T-helper 1 cell treated with Interleukin-12 subunit alpha and Interleukin-12 subunit beta and Interleukin-4 antibody, amounts not matched to agents 30 μg/mL and 1 μg/mL, for 36 hours (primary cell): ENCODE measurements at regions not wholly inside any gene's neighbourhood (a gene's known extent, or its start where the extent isn't known, plus 50 kb on each side); places are given as distances from the start of the nearest gene placed in this dataset.

ENCODE experiments used
- H3K27ac Mint-ChIP-seq: one replicate; pipeline ENCODE4 v1.8.0; 2021; ENCODE audit warnings: mild to moderate bottlenecking, mixed read lengths
- H3K27me3 Mint-ChIP-seq: one replicate; pipeline ENCODE4 v1.8.0; 2021; ENCODE audit warnings: low read depth, mixed read lengths
- H3K36me3 Mint-ChIP-seq: one replicate; pipeline ENCODE4 v1.8.0; 2021; ENCODE audit warnings: low read depth, mixed read lengths
- H3K4me1 Mint-ChIP-seq: one replicate; pipeline ENCODE4 v1.8.0; 2021; ENCODE audit warnings: low read depth, mixed read lengths
- H3K4me3 Mint-ChIP-seq: one replicate; pipeline ENCODE4 v1.8.0; 2021; ENCODE audit warnings: mild to moderate bottlenecking, moderate library complexity, mixed read lengths
- H3K9me3 Mint-ChIP-seq: one replicate; pipeline ENCODE4 v1.8.0; 2021; ENCODE audit warnings: mixed read lengths

DNA sequence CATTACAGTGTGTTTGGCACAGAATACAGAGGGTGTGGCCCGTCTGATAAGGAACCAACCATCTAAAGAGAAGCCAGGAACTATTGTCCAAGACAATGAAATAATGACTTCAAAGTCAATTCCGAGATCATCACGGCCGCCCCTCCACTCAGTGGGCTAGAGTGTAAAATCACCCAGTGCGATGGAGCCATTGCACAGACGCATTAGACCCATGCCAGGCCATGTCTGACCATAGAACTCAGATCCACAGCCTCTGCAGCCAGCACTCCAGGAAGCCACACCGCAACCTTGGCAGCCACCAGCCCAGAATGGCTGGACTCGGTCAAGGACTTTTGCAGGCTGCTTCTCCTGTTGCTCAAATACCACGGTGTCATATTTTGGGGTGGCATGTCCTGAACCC is 835.7 kb downstream of the DCDC2C start:
- Mint-ChIP-seq H3K27me3 (no peaks in the 10 kb centered on the region), H3K4me1 (no peaks in the 10 kb centered on the region), H3K36me3 (no peaks in the 10 kb centered on the region), H3K27ac (no peak overlapping the region), H3K9me3 (no peaks in the 10 kb centered on the region), H3K4me3 (no peak overlapping the region)

DNA sequence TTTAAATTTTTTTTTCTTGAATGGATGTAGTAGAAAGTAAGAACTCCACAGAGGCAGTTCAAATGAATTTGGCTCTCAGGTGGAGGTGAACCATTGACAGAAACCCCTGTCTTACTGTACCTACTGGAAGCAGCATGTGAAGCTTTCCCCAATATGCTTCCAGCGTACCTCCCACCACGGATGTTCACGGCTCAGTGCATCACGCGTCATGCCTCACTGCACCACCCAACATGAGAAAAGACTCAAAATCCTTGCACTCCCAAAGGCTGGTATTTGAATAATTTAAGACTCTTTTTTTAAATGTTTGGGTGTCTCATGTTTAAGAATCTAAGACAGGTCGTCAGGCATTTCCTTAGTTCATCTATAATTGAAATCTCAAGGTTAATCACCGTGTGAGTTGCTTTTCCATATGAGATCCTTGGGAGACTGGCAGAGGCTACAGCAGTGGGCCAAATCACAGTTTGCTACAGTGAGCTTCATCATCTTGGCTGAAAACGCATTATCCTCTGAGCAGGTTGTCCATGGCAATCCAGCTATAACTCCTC is 846.4 kb downstream of the DCDC2C start:
- no peaks in the 10 kb centered on the region for H3K36me3 Mint-ChIP-seq
- peaks cover 12% of the 10 kb centered on the region for H3K9me3 Mint-ChIP-seq
- no peak overlapping the region for H3K27ac Mint-ChIP-seq
- H3K4me1 Mint-ChIP-seq = no peaks in the 10 kb centered on the region
- H3K4me3 Mint-ChIP-seq = no peak overlapping the region
- H3K27me3 Mint-ChIP-seq = no peaks in the 10 kb centered on the region

GRCh38 chr2:4551691-4552474 is 848.5 kb downstream of the DCDC2C start:
- peaks cover 12% of the 10 kb centered on the region for H3K9me3 Mint-ChIP-seq
- no peaks in the 10 kb centered on the region for H3K4me1 Mint-ChIP-seq
- no peaks in the 10 kb centered on the region for H3K36me3 Mint-ChIP-seq
- H3K27ac Mint-ChIP-seq = no peak overlapping the region
- H3K4me3 Mint-ChIP-seq = no peak overlapping the region
- H3K27me3 Mint-ChIP-seq = no peaks in the 10 kb centered on the region

GRCh38 chr2:4553241-4553640 is 849.9 kb downstream of the DCDC2C start:
- Mint-ChIP-seq H3K27me3 (no peaks in the 10 kb centered on the region), H3K36me3 (no peaks in the 10 kb centered on the region), H3K9me3 (peaks cover 9% of the 10 kb centered on the region), H3K4me1 (no peaks in the 10 kb centered on the region), H3K4me3 (no peak overlapping the region), H3K27ac (no peak overlapping the region)

DNA sequence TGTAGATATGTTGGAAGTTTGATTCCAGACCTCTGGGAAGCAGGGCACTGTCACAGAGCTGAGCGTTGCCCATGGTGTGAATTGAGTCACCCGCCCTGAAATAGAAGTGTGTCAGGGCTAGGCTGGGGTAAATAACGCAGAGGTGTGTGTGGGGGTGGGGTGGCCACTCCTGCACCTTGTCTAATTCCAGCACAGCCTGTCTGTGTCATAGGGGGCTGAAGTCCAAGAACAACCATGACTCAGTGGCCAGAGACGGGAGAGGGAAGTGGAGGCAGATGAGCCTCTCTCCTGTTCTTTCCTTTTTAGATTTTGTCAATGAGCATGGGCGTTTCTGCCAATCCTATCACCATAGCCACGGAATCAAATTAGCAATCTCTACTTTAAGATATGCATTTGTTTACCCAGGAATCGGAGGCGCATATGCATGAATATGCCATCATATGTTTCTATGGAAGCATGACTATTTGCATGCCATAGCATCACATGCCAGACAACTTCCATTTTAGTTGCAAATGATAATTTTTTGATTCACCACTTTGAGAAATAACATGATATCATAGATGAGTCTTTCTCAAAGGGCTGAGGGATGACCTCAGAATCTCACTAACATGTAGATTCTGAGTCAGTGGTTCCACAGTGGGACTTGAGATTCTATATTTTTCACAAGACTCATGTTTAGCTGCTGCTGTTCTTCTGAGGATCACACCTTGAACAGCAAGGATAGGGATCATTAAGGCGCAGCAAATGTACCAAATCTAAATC is 852.9 kb downstream of the DCDC2C start:
- Mint-ChIP-seq H3K27me3 (no peaks in the 10 kb centered on the region), H3K4me3 (no peak overlapping the region), H3K9me3 (peaks cover 10% of the 10 kb centered on the region), H3K4me1 (no peaks in the 10 kb centered on the region), H3K36me3 (no peaks in the 10 kb centered on the region), H3K27ac (no peak overlapping the region)

- Mint-ChIP-seq H3K36me3 (no peaks in the 10 kb centered on the region), H3K4me1 (no peaks in the 10 kb centered on the region), H3K9me3 (peaks cover 14% of the 10 kb centered on the region), H3K27me3 (no peaks in the 10 kb centered on the region), H3K27ac (no peak overlapping the region), H3K4me3 (no peak overlapping the region)
Measured at GRCh38 chr2:4561196-4561595, 857.8 kb downstream of the DCDC2C start.

DNA sequence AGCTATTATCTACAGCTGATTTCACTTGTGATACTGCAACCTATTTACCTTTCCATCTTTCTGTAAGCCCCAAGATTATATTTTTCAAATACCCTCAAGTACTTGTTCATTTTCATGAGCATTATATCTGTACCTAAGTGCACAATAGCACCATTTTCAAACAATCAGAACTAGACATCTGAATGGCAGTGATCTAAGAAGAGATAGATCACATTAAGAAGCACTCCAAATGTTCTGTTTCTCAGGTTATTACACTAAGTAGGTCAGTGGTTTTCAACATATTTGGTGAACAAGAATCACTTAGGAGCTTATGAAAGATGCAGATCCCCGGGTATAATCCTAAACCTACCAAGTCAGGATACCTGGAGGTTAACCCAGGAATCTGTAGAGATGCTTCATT is 872.7 kb downstream of the DCDC2C start:
- Mint-ChIP-seq H3K36me3 (no peaks in the 10 kb centered on the region), H3K4me3 (no peak overlapping the region), H3K9me3 (peaks cover 28% of the 10 kb centered on the region), H3K4me1 (no peaks in the 10 kb centered on the region), H3K27me3 (no peaks in the 10 kb centered on the region), H3K27ac (no peak overlapping the region)

- H3K36me3 Mint-ChIP-seq = no peaks in the 10 kb centered on the region
- H3K4me3 Mint-ChIP-seq = no peak overlapping the region
- no peaks in the 10 kb centered on the region for H3K27me3 Mint-ChIP-seq
- peaks cover 10% of the 10 kb centered on the region for H3K9me3 Mint-ChIP-seq
- no peaks in the 10 kb centered on the region for H3K4me1 Mint-ChIP-seq
- H3K27ac Mint-ChIP-seq = no peak overlapping the region
Measured at GRCh38 chr2:4579977-4580376, 876.6 kb downstream of the DCDC2C start.

GRCh38 chr2:4585057-4585635 is 881.8 kb downstream of the DCDC2C start:
- H3K27me3 Mint-ChIP-seq = no peaks in the 10 kb centered on the region
- no peaks in the 10 kb centered on the region for H3K36me3 Mint-ChIP-seq
- H3K4me3 Mint-ChIP-seq = no peak overlapping the region
- no peak overlapping the region for H3K27ac Mint-ChIP-seq
- peaks cover 15% of the 10 kb centered on the region for H3K9me3 Mint-ChIP-seq
- H3K4me1 Mint-ChIP-seq = no peaks in the 10 kb centered on the region

- H3K36me3 Mint-ChIP-seq = no peaks in the 10 kb centered on the region
- no peaks in the 10 kb centered on the region for H3K27me3 Mint-ChIP-seq
- H3K4me3 Mint-ChIP-seq = no peak overlapping the region
- no peak overlapping the region for H3K27ac Mint-ChIP-seq
- H3K4me1 Mint-ChIP-seq = no peaks in the 10 kb centered on the region
- peaks cover 20% of the 10 kb centered on the region for H3K9me3 Mint-ChIP-seq
Measured at GRCh38 chr2:4588606-4589005, 885.2 kb downstream of the DCDC2C start.

DNA sequence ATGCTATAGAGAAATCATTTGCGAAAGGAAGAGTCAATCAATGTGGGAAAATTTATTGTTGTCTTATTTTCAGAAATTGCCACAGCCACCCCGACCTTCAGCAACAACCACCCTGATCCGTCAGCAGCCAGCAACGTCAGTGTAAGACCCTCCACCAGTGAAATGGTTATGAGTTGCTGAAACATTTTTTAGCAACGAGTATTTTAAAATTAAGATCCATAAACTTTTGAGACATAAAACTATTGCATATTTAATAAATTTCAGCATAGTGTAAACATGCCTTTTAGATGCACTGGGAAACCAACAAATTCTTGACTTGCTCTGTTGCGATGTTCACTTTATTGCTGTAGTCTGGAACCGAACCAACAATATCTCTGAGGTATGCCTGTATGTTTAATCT is 887.9 kb downstream of the DCDC2C start:
- no peak overlapping the region for H3K27ac Mint-ChIP-seq
- H3K9me3 Mint-ChIP-seq = peaks cover 20% of the 10 kb centered on the region
- no peaks in the 10 kb centered on the region for H3K27me3 Mint-ChIP-seq
- no peaks in the 10 kb centered on the region for H3K36me3 Mint-ChIP-seq
- H3K4me1 Mint-ChIP-seq = no peaks in the 10 kb centered on the region
- H3K4me3 Mint-ChIP-seq = no peak overlapping the region

DNA sequence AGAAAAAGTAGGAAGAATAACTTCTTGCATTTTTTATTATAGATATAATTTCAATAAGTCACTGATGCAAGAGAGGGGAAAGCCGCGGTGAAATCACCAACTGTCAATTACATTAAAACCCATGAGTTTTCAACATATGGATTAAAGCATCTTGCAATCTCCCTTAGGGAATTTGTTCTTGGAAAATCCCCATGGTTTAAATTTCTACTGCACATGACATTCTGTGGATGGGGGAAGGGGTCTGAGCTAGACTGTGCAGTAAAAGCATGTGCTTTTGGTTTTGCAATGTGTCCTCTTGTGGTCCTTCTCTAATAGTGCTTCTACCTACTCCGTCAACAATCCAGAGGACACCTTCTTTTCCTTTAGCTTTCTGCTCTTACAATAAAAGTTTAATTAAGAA is 894.0 kb downstream of the DCDC2C start:
- Mint-ChIP-seq H3K4me3 (no peak overlapping the region), H3K27me3 (no peaks in the 10 kb centered on the region), H3K36me3 (no peaks in the 10 kb centered on the region), H3K9me3 (peaks cover 14% of the 10 kb centered on the region), H3K4me1 (no peaks in the 10 kb centered on the region), H3K27ac (no peak overlapping the region)

- Mint-ChIP-seq H3K27ac (no peak overlapping the region), H3K27me3 (no peaks in the 10 kb centered on the region), H3K9me3 (peaks cover 3% of the 10 kb centered on the region), H3K36me3 (no peaks in the 10 kb centered on the region), H3K4me3 (no peak overlapping the region), H3K4me1 (no peaks in the 10 kb centered on the region)
Measured at GRCh38 chr2:4604767-4605166, 901.4 kb downstream of the DCDC2C start.

GRCh38 chr2:4618141-4618540 is 914.8 kb downstream of the DCDC2C start:
- H3K9me3 Mint-ChIP-seq = peaks cover 40% of the 10 kb centered on the region
- no peak overlapping the region for H3K4me3 Mint-ChIP-seq
- H3K36me3 Mint-ChIP-seq = peaks cover 1% of the 10 kb centered on the region
- H3K27ac Mint-ChIP-seq = no peak overlapping the region
- H3K4me1 Mint-ChIP-seq = no peaks in the 10 kb centered on the region
- no peaks in the 10 kb centered on the region for H3K27me3 Mint-ChIP-seq
